Activated naive CD4-positive, alpha-beta T cell treated with anti-CD3 and anti-CD28 coated beads for 36 hours (primary cell): ENCODE measurements at regions not wholly inside any gene's neighbourhood (a gene's known extent, or its start where the extent isn't known, plus 50 kb on each side); places are given as distances from the start of the nearest gene placed in this dataset.

Experiments
- CTCF ChIA-PET: fragments of 350-600 bp; sonication (Branson Sonifier 250); formaldehyde crosslinking; loops from one replicate; lab custom pipeline; 2021; ENCODE audit warnings: antibody characterized with exemption; lab: Charles Lee
- DNase-seq: peaks from one replicate; pipeline ENCODE4 v3.0.0-alpha.2; 2020
- H3K27ac Mint-ChIP-seq: one replicate; pipeline ENCODE4 v1.8.0; 2021; ENCODE audit warnings: mild to moderate bottlenecking, mixed read lengths
- H3K27me3 Mint-ChIP-seq: one replicate; pipeline ENCODE4 v1.8.0; 2021; ENCODE audit warnings: low read depth, mixed read lengths
- H3K36me3 Mint-ChIP-seq: one replicate; pipeline ENCODE4 v1.8.0; 2021; ENCODE audit warnings: low read depth, mixed read lengths
- H3K4me1 Mint-ChIP-seq: one replicate; pipeline ENCODE4 v1.8.0; 2021; ENCODE audit warnings: low read depth, mixed read lengths
- H3K4me3 Mint-ChIP-seq: one replicate; pipeline ENCODE4 v1.8.0; 2021; ENCODE audit warnings: mild to moderate bottlenecking, moderate library complexity, mixed read lengths
- H3K9me3 Mint-ChIP-seq: one replicate; pipeline ENCODE4 v1.8.0; 2021; ENCODE audit warnings: mixed read lengths
- intact Hi-C: fragments of 100-400 bp; cut with micrococcal nuclease; formaldehyde crosslinking; loops from one replicate; pipeline ENCODE4 v1.15.1; 2023

GRCh38 chr13:107434347-107434746 lies 781.0 kb downstream of the LIG4 start:
- Mint-ChIP-seq H3K27me3 (no peaks in the 10 kb centered on the region), H3K4me1 (no peaks in the 10 kb centered on the region), H3K27ac (no peak overlapping the region), H3K9me3 (peaks cover 4% of the 10 kb centered on the region), H3K4me3 (no peak overlapping the region), H3K36me3 (no peaks in the 10 kb centered on the region)
- DNase-seq, result no peak
- intact Hi-C loops, result no loop called here
- CTCF ChIA-PET, result no interaction called here

- peaks cover 4% of the 10 kb centered on the region for H3K9me3 Mint-ChIP-seq
- no peaks in the 10 kb centered on the region for H3K36me3 Mint-ChIP-seq
- no peak for DNase-seq
- no peak overlapping the region for H3K4me3 Mint-ChIP-seq
- no peaks in the 10 kb centered on the region for H3K27me3 Mint-ChIP-seq
- H3K27ac Mint-ChIP-seq, result no peak overlapping the region
- intact Hi-C loops, result no loop called here
- CTCF ChIA-PET, result no interaction called here
- H3K4me1 Mint-ChIP-seq, result no peaks in the 10 kb centered on the region
These were observed 787.8 kb downstream of the LIG4 start for GRCh38 chr13:107427536-107427935.

GRCh38 chr13:107422421-107422820 lies 792.9 kb downstream of the LIG4 start:
- Mint-ChIP-seq H3K4me3 (no peak overlapping the region), H3K36me3 (no peaks in the 10 kb centered on the region), H3K9me3 (no peaks in the 10 kb centered on the region), H3K4me1 (no peaks in the 10 kb centered on the region), H3K27ac (no peak overlapping the region), H3K27me3 (no peaks in the 10 kb centered on the region)
- no peak for DNase-seq
- intact Hi-C loops, result no loop called here
- CTCF ChIA-PET, result no interaction called here

- no peaks in the 10 kb centered on the region for H3K4me1 Mint-ChIP-seq
- no peaks in the 10 kb centered on the region for H3K9me3 Mint-ChIP-seq
- DNase-seq, result no peak
- no peaks in the 10 kb centered on the region for H3K27me3 Mint-ChIP-seq
- no peak overlapping the region for H3K27ac Mint-ChIP-seq
- H3K4me3 Mint-ChIP-seq, result no peak overlapping the region
- CTCF ChIA-PET, result no interaction called here
- intact Hi-C loops, result no loop called here
- H3K36me3 Mint-ChIP-seq, result no peaks in the 10 kb centered on the region
These were observed 793.4 kb downstream of the LIG4 start for GRCh38 chr13:107421951-107422350.

GRCh38 chr13:107421028-107421427 lies 794.3 kb downstream of the LIG4 start:
- intact Hi-C loops, result no loop called here
- no peak overlapping the region for H3K4me3 Mint-ChIP-seq
- DNase-seq, result no peak
- no peak overlapping the region for H3K27ac Mint-ChIP-seq
- H3K4me1 Mint-ChIP-seq, result no peaks in the 10 kb centered on the region
- CTCF ChIA-PET, result no interaction called here
- no peaks in the 10 kb centered on the region for H3K27me3 Mint-ChIP-seq
- H3K9me3 Mint-ChIP-seq, result no peaks in the 10 kb centered on the region
- H3K36me3 Mint-ChIP-seq, result no peaks in the 10 kb centered on the region

GRCh38 chr13:107413005-107413404 lies 802.3 kb downstream of the LIG4 start:
- intact Hi-C loops, result no loop called here
- H3K9me3 Mint-ChIP-seq, result peaks cover 3% of the 10 kb centered on the region
- H3K4me1 Mint-ChIP-seq, result no peaks in the 10 kb centered on the region
- no peak overlapping the region for H3K27ac Mint-ChIP-seq
- DNase-seq, result no peak
- CTCF ChIA-PET, result no interaction called here
- no peak overlapping the region for H3K4me3 Mint-ChIP-seq
- no peaks in the 10 kb centered on the region for H3K36me3 Mint-ChIP-seq
- no peaks in the 10 kb centered on the region for H3K27me3 Mint-ChIP-seq

GRCh38 chr13:107407074-107407473 lies 808.3 kb downstream of the LIG4 start:
- Mint-ChIP-seq H3K27ac (no peak overlapping the region), H3K4me1 (no peaks in the 10 kb centered on the region), H3K27me3 (no peaks in the 10 kb centered on the region), H3K4me3 (no peak overlapping the region), H3K36me3 (no peaks in the 10 kb centered on the region), H3K9me3 (peaks cover 6% of the 10 kb centered on the region)
- no peak for DNase-seq
- intact Hi-C loops, result no loop called here
- CTCF ChIA-PET, result no interaction called here

- Mint-ChIP-seq H3K36me3 (no peaks in the 10 kb centered on the region), H3K27me3 (no peaks in the 10 kb centered on the region), H3K9me3 (peaks cover 1% of the 10 kb centered on the region), H3K27ac (no peak overlapping the region), H3K4me3 (no peak overlapping the region), H3K4me1 (no peaks in the 10 kb centered on the region)
- intact Hi-C loops, result no loop called here
- CTCF ChIA-PET, result no interaction called here
- no peak for DNase-seq
These were observed 819.2 kb downstream of the LIG4 start for GRCh38 chr13:107395927-107396662.

- DNase-seq, result no peak
- no peaks in the 10 kb centered on the region for H3K36me3 Mint-ChIP-seq
- H3K9me3 Mint-ChIP-seq, result no peaks in the 10 kb centered on the region
- H3K4me3 Mint-ChIP-seq, result no peak overlapping the region
- H3K27ac Mint-ChIP-seq, result no peak overlapping the region
- intact Hi-C loops, result no loop called here
- CTCF ChIA-PET, result no interaction called here
- no peaks in the 10 kb centered on the region for H3K4me1 Mint-ChIP-seq
- no peaks in the 10 kb centered on the region for H3K27me3 Mint-ChIP-seq
These were observed 823.1 kb downstream of the LIG4 start for GRCh38 chr13:107392205-107392604.

- Mint-ChIP-seq H3K4me1 (no peaks in the 10 kb centered on the region), H3K27me3 (no peaks in the 10 kb centered on the region), H3K9me3 (peaks cover 1% of the 10 kb centered on the region), H3K27ac (no peak overlapping the region), H3K4me3 (no peak overlapping the region), H3K36me3 (no peaks in the 10 kb centered on the region)
- intact Hi-C loops, result no loop called here
- DNase-seq, result no peak
- CTCF ChIA-PET, result no interaction called here
These were observed 819.6 kb upstream of the ARGLU1 start for GRCh38 chr13:107387525-107387924.

- no peak overlapping the region for H3K27ac Mint-ChIP-seq
- intact Hi-C loops, result no loop called here
- H3K4me3 Mint-ChIP-seq, result no peak overlapping the region
- no peak for DNase-seq
- no peaks in the 10 kb centered on the region for H3K27me3 Mint-ChIP-seq
- CTCF ChIA-PET, result no interaction called here
- H3K9me3 Mint-ChIP-seq, result peaks cover 2% of the 10 kb centered on the region
- H3K4me1 Mint-ChIP-seq, result no peaks in the 10 kb centered on the region
- no peaks in the 10 kb centered on the region for H3K36me3 Mint-ChIP-seq
These were observed 811.6 kb upstream of the ARGLU1 start for GRCh38 chr13:107379407-107380155.

GRCh38 chr13:107376341-107377125 lies 808.6 kb upstream of the ARGLU1 start:
- intact Hi-C loops, result no loop called here
- H3K27ac Mint-ChIP-seq, result no peak overlapping the region
- H3K36me3 Mint-ChIP-seq, result no peaks in the 10 kb centered on the region
- no peaks in the 10 kb centered on the region for H3K9me3 Mint-ChIP-seq
- no peak for DNase-seq
- CTCF ChIA-PET, result no interaction called here
- no peaks in the 10 kb centered on the region for H3K4me1 Mint-ChIP-seq
- no peaks in the 10 kb centered on the region for H3K27me3 Mint-ChIP-seq
- H3K4me3 Mint-ChIP-seq, result no peak overlapping the region
